Hepatocyte (in vitro differentiated cells): ENCODE measurements at regions not wholly inside any gene's neighbourhood (a gene's known extent, or its start where the extent isn't known, plus 50 kb on each side); places are given as distances from the start of the nearest gene placed in this dataset.

Experiments used
- DNase-seq: peaks from one replicate; pipeline ENCODE4 v3.0.0-alpha.2; 2016; ENCODE audit warnings: low spot score
- H2AFZ ChIP-seq: fragments of 200-600 bp; sonication (generic); 2 replicates; pipeline ENCODE4 v1.6.0; 2016; ENCODE audit warnings: antibody characterized with exemption, mild to moderate bottlenecking
- H3K27ac ChIP-seq: fragments of 200-600 bp; sonication (generic); 2 replicates; pipeline ENCODE4 v1.5.1; 2016; ENCODE audit warnings: mild to moderate bottlenecking
- H3K27me3 ChIP-seq: fragments of 200-600 bp; sonication (generic); 2 replicates; pipeline ENCODE4 v1.6.1; 2016
- H3K36me3 ChIP-seq: fragments of 200-600 bp; sonication (generic); replicated peaks from 2 replicates; pipeline ENCODE4 v1.5.1; 2016; ENCODE audit warnings: low read depth; ENCODE audit not compliant: insufficient read depth
- H3K4me1 ChIP-seq: fragments of 200-600 bp; sonication (generic); 2 replicates; pipeline ENCODE4 v1.5.1; 2016; ENCODE audit warnings: mild to moderate bottlenecking, moderate library complexity; ENCODE audit not compliant: insufficient read depth
- H3K4me2 ChIP-seq: fragments of 200-600 bp; sonication (generic); 2 replicates; pipeline ENCODE4 v1.6.0; 2016
- H3K4me3 ChIP-seq: fragments of 200-600 bp; sonication (generic); 2 replicates; pipeline ENCODE4 v1.5.1; 2016; ENCODE audit warnings: mild to moderate bottlenecking
- H3K79me2 ChIP-seq: fragments of 200-600 bp; sonication (generic); 2 replicates; pipeline ENCODE4 v1.6.0; 2017; ENCODE audit warnings: mild to moderate bottlenecking
- H3K9me2 ChIP-seq: fragments of 200-600 bp; sonication (generic); replicated peaks from 2 replicates; pipeline ENCODE4 v1.6.0; 2017; ENCODE audit warnings: mild to moderate bottlenecking; ENCODE audit not compliant: insufficient read depth
- H3K9me3 ChIP-seq: fragments of 200-600 bp; sonication (generic); 2 replicates; pipeline ENCODE4 v1.5.1; 2016; ENCODE audit warnings: low read depth, mild to moderate bottlenecking
- H4K20me1 ChIP-seq: fragments of 200-600 bp; sonication (generic); 2 replicates; pipeline ENCODE4 v1.6.0; 2016; ENCODE audit warnings: mild to moderate bottlenecking; ENCODE audit not compliant: insufficient read depth, poor library complexity, severe bottlenecking
- CTCF ChIP-seq: fragments of 200-600 bp; sonication (generic); IDR thresholded peaks from 2 replicates; pipeline ENCODE4 v1.5.1; 2016; ENCODE audit warnings: antibody characterized with exemption, mild to moderate bottlenecking; ENCODE audit not compliant: poor library complexity
- EZH2 ChIP-seq: fragments of 200-600 bp; sonication (generic); IDR thresholded peaks from 2 replicates; pipeline ENCODE4 v1.6.1; 2016; ENCODE audit warnings: antibody characterized with exemption, mild to moderate bottlenecking, borderline replicate concordance
- EZH2phosphoT487 ChIP-seq: fragments of 200-600 bp; sonication (generic); IDR thresholded peaks from one replicate; pipeline ENCODE4 v1.6.1; 2018; ENCODE audit warnings: antibody characterized with exemption, mild to moderate bottlenecking, low read depth, moderate library complexity; ENCODE audit not compliant: unreplicated experiment, severe bottlenecking
- WGBS: methylation state at CpG from one replicate; pipeline ENCODE4 v1.1.6; 2016; ENCODE audit warnings: low lambda C conversion rate; ENCODE audit errors: missing lambda C conversion rate; 5-methylcytosine and 5-hydroxymethylcytosine counted together

GRCh38 chr2:78263571-78263970 lies 741.4 kb upstream of the LRRTM4 start:
- no peak overlapping the region for H3K4me2 ChIP-seq
- no peaks in the 10 kb centered on the region for H3K9me3 ChIP-seq
- WGBS = 75% methylated on average over 1 of the region's 1 CpG
- H3K9me2 ChIP-seq = no peaks in the 10 kb centered on the region
- no peak for TF ChIP-seq CTCF
- TF ChIP-seq EZH2 = no peak
- TF ChIP-seq EZH2phosphoT487 = no peak
- no peak overlapping the region for H2AFZ ChIP-seq
- no peaks in the 10 kb centered on the region for H3K36me3 ChIP-seq
- H3K79me2 ChIP-seq = no peaks in the 10 kb centered on the region
- no peak for DNase-seq
- H3K4me1 ChIP-seq = no peaks in the 10 kb centered on the region
- no peak overlapping the region for H3K27ac ChIP-seq
- no peak overlapping the region for H3K4me3 ChIP-seq
- no peaks in the 10 kb centered on the region for H4K20me1 ChIP-seq
- no peaks in the 10 kb centered on the region for H3K27me3 ChIP-seq

GRCh38 chr2:78264130-78264529 lies 742.0 kb upstream of the LRRTM4 start:
- H4K20me1 ChIP-seq = no peaks in the 10 kb centered on the region
- no peak overlapping the region for H2AFZ ChIP-seq
- H3K27ac ChIP-seq = no peak overlapping the region

GRCh38 chr2:78281164-78281563 lies 744.3 kb upstream of the REG3G start:
- H3K9me2 ChIP-seq = no peaks in the 10 kb centered on the region
- WGBS = 89% methylated on average over 5 of the region's 5 CpGs

More at GRCh38 chr2:78264130-78264529, 742.0 kb upstream of the LRRTM4 start:
- Histone ChIP-seq H3K4me1 (no peaks in the 10 kb centered on the region), H3K4me2 (no peak overlapping the region), H3K9me3 (no peaks in the 10 kb centered on the region), H3K9me2 (no peaks in the 10 kb centered on the region), H3K36me3 (no peaks in the 10 kb centered on the region), H3K79me2 (no peaks in the 10 kb centered on the region), H3K4me3 (no peak overlapping the region), H3K27me3 (no peaks in the 10 kb centered on the region)
- WGBS = 90% methylated on average over 2 of the region's 2 CpGs
- no peak for DNase-seq
- no peak for TF ChIP-seq EZH2phosphoT487
- TF ChIP-seq CTCF = no peak
- TF ChIP-seq EZH2 = no peak

More at GRCh38 chr2:78281164-78281563, 744.3 kb upstream of the REG3G start:
- no peak for DNase-seq
- no peaks in the 10 kb centered on the region for H3K4me1 ChIP-seq
- H3K27ac ChIP-seq = no peak overlapping the region
- H3K27me3 ChIP-seq = no peaks in the 10 kb centered on the region
- no peak overlapping the region for H3K4me2 ChIP-seq
- no peaks in the 10 kb centered on the region for H3K79me2 ChIP-seq
- no peaks in the 10 kb centered on the region for H4K20me1 ChIP-seq
- no peak overlapping the region for H3K4me3 ChIP-seq
- no peaks in the 10 kb centered on the region for H3K9me3 ChIP-seq
- no peak overlapping the region for H2AFZ ChIP-seq
- H3K36me3 ChIP-seq = no peaks in the 10 kb centered on the region
- TF ChIP-seq CTCF (no peak), EZH2 (no peak), EZH2phosphoT487 (no peak)
